ENCODE measurements at regions not wholly inside any gene's neighbourhood (a gene's known extent, or its start where the extent isn't known, plus 50 kb on each side); places are given as distances from the start of the nearest gene placed in this dataset.

DNA sequence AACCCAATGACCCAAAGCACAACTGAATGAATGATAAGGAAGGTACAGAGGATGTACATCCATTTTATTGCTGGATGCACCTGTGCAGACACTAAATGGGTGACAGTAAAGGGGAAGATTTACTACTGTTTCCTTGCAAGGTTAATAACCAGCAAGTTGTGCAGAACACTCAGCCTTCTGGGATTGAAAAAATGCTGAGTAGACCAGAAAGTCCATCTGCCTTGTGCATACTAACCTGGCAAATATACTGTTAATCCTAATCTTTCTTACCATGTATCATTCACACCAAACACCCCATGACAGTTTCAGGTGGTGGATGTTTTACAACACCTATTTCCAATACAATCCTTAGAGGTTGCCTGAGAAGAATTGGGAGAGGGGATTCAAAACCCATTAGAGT lies 814.1 kb upstream of the NRXN1 start:
- Mint-ChIP-seq H3K27ac (ENCODE audit: unreplicated experiment) (no peak overlapping the region), H3K9me3 (ENCODE audit: unreplicated experiment) (peaks cover 19% of the 10 kb centered on the region), H3K27me3 (ENCODE audit: unreplicated experiment) (no peaks in the 10 kb centered on the region), H3K4me3 (ENCODE audit: unreplicated experiment) (no peak overlapping the region), H3K36me3 (ENCODE audit: unreplicated experiment) (no peaks in the 10 kb centered on the region), H3K4me1 (ENCODE audit: unreplicated experiment) (no peaks in the 10 kb centered on the region)
- no peak for DNase-seq (ENCODE audit: extremely low spot score, unreplicated experiment)
- TF ChIP-seq, protein P1, sequence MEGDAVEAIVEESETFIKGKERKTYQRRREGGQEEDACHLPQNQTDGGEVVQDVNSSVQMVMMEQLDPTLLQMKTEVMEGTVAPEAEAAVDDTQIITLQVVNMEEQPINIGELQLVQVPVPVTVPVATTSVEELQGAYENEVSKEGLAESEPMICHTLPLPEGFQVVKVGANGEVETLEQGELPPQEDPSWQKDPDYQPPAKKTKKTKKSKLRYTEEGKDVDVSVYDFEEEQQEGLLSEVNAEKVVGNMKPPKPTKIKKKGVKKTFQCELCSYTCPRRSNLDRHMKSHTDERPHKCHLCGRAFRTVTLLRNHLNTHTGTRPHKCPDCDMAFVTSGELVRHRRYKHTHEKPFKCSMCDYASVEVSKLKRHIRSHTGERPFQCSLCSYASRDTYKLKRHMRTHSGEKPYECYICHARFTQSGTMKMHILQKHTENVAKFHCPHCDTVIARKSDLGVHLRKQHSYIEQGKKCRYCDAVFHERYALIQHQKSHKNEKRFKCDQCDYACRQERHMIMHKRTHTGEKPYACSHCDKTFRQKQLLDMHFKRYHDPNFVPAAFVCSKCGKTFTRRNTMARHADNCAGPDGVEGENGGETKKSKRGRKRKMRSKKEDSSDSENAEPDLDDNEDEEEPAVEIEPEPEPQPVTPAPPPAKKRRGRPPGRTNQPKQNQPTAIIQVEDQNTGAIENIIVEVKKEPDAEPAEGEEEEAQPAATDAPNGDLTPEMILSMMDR (IDR thresholded peaks at IDR 0.05): no peak

DNA sequence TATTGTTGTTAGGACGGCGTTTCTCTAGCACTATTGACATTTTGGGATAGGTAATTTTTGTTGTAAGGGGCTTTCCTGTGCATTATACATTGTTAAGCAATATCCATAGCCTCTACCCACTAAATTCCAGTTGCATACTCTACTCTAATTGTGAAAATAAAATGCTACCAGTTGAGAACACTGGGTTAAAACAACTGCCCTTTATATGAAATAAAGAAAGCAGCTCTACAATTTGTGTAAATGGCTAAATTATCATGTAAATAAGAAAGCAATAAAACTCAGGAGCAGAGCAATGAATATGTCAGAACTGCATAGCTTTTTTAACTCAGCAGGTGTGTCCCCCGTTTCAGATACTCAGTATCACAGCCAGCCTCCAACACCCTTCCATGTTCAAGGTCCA lies 812.7 kb upstream of the NRXN1 start:
- TF ChIP-seq, protein P1 (IDR thresholded peaks at IDR 0.05): no peak
- Mint-ChIP-seq H3K4me1 (ENCODE audit: unreplicated experiment) (no peaks in the 10 kb centered on the region), H3K4me3 (ENCODE audit: unreplicated experiment) (no peak overlapping the region), H3K27ac (ENCODE audit: unreplicated experiment) (no peak overlapping the region), H3K27me3 (ENCODE audit: unreplicated experiment) (peaks cover under 1% of the 10 kb centered on the region), H3K9me3 (ENCODE audit: unreplicated experiment) (peaks cover 14% of the 10 kb centered on the region), H3K36me3 (ENCODE audit: unreplicated experiment) (no peaks in the 10 kb centered on the region)
- no peak for DNase-seq (ENCODE audit: extremely low spot score, unreplicated experiment)

DNA sequence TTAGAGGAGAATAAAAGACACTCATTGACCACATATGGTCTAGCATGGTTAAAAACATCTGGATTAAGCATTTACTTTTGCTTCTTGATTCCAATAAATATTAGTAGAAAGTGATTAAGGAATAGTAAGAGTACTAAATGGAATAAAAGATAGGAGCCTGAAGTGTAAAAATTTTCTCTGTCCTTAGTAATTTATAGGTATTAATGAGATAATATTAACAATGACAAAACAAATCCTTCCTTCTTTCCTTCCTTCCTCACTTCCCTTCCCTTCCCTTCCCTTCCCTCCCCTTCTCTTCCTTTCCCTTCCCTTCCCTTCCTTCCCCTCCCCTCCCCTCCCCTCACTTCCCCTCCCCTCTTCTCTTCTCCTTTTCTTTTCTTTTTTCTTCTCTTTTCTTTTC lies 797.5 kb upstream of the NRXN1 start:
- Mint-ChIP-seq H3K27ac (ENCODE audit: unreplicated experiment) (no peak overlapping the region), H3K36me3 (ENCODE audit: unreplicated experiment) (no peaks in the 10 kb centered on the region), H3K4me1 (ENCODE audit: unreplicated experiment) (no peaks in the 10 kb centered on the region), H3K27me3 (ENCODE audit: unreplicated experiment) (peaks cover 11% of the 10 kb centered on the region), H3K9me3 (ENCODE audit: unreplicated experiment) (no peaks in the 10 kb centered on the region), H3K4me3 (ENCODE audit: unreplicated experiment) (no peak overlapping the region)
- TF ChIP-seq, protein P1 (IDR thresholded peaks at IDR 0.05): no peak
- DNase-seq (ENCODE audit: extremely low spot score, unreplicated experiment): no peak

DNA sequence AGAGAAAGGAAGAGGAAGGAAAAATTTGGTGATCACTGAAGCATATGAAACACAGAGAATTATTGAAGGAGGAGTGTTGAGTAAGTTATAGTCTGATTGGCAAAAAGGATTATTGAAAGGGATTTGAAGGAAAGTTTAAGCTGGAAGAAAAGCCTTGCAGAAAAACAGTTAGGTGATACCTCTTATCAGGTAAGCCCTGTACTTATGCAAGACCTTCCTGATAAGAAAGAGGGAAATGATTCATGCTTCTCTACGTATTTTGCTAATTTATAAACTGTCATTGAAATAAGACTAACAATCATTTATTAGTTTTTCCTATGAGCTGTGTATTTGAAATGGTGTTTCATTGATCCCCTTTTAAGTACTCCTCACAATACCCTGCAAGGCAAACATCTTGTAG lies 793.9 kb upstream of the NRXN1 start:
- Mint-ChIP-seq H3K4me3 (ENCODE audit: unreplicated experiment) (no peak overlapping the region), H3K9me3 (ENCODE audit: unreplicated experiment) (no peaks in the 10 kb centered on the region), H3K27ac (ENCODE audit: unreplicated experiment) (no peak overlapping the region), H3K36me3 (ENCODE audit: unreplicated experiment) (no peaks in the 10 kb centered on the region), H3K27me3 (ENCODE audit: unreplicated experiment) (peaks cover 11% of the 10 kb centered on the region), H3K4me1 (ENCODE audit: unreplicated experiment) (no peaks in the 10 kb centered on the region)
- TF ChIP-seq, protein P1 (IDR thresholded peaks at IDR 0.05): no peak
- DNase-seq (ENCODE audit: extremely low spot score, unreplicated experiment): no peak

DNA sequence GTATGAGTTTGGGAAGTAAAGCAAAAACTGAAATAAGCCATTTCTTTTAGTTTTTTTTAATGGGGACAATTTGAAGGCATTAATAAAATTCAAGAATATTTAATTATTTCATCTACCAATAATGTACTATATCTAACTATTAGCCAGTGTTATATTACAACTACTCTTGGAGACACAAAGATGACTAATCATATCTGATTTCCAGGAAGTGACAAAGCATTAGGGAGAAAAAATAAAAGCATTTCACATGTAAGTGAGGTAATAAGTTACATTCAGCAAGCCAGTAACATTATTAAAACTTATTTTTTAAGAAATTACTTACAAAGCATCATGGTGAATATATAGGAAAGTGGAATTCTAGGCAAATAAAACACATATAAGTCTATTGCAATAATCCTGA lies 781.3 kb upstream of the NRXN1 start:
- no peaks in the 10 kb centered on the region for H3K27me3 Mint-ChIP-seq (ENCODE audit: unreplicated experiment)
- no peak overlapping the region for H3K4me3 Mint-ChIP-seq (ENCODE audit: unreplicated experiment)
- no peaks in the 10 kb centered on the region for H3K36me3 Mint-ChIP-seq (ENCODE audit: unreplicated experiment)
- DNase-seq (ENCODE audit: extremely low spot score, unreplicated experiment): no peak
- H3K4me1 Mint-ChIP-seq (ENCODE audit: unreplicated experiment): peaks cover 17% of the 10 kb centered on the region
- H3K27ac Mint-ChIP-seq (ENCODE audit: unreplicated experiment): no peak overlapping the region
- TF ChIP-seq, protein P1 (IDR thresholded peaks at IDR 0.05): no peak
- no peaks in the 10 kb centered on the region for H3K9me3 Mint-ChIP-seq (ENCODE audit: unreplicated experiment)
